Smooth muscle cell (in vitro differentiated cells): ENCODE measurements at regions not wholly inside any gene's neighbourhood (a gene's known extent, or its start where the extent isn't known, plus 50 kb on each side); places are given as distances from the start of the nearest gene placed in this dataset.

Experiments
- DNase-seq: peaks from one replicate; lab custom pipeline; 2025; ENCODE audit not compliant: unreplicated experiment; lab: John Stamatoyannopoulos, UW
- H2AFZ ChIP-seq: fragments of 200-600 bp; sonication (generic); 2 replicates; pipeline ENCODE4 v1.6.0; 2016; ENCODE audit warnings: antibody characterized with exemption, low read depth, mild to moderate bottlenecking
- H3F3A ChIP-seq: fragments of 200-600 bp; sonication (generic); 2 replicates; pipeline ENCODE4 v1.6.0; 2017; ENCODE audit warnings: antibody characterized with exemption, low read depth
- H3K27ac ChIP-seq: fragments of 200-600 bp; sonication (generic); 2 replicates; pipeline ENCODE4 v1.5.1; 2016; ENCODE audit warnings: low read depth, mild to moderate bottlenecking
- H3K27me3 ChIP-seq: fragments of 200-600 bp; sonication (generic); 2 replicates; pipeline ENCODE4 v1.6.1; 2016; ENCODE audit warnings: low read depth, mild to moderate bottlenecking
- H3K36me3 ChIP-seq: fragments of 200-600 bp; sonication (generic); 2 replicates; pipeline ENCODE4 v1.5.1; 2016; ENCODE audit warnings: low read depth
- H3K4me1 ChIP-seq: fragments of 200-600 bp; sonication (generic); 2 replicates; pipeline ENCODE4 v1.5.1; 2016; ENCODE audit warnings: low read depth
- H3K4me2 ChIP-seq: fragments of 200-600 bp; sonication (generic); 2 replicates; pipeline ENCODE4 v1.6.0; 2016; ENCODE audit warnings: mild to moderate bottlenecking
- H3K4me3 ChIP-seq: fragments of 200-600 bp; sonication (generic); 2 replicates; pipeline ENCODE4 v1.5.1; 2016; ENCODE audit warnings: mild to moderate bottlenecking
- H3K79me2 ChIP-seq: fragments of 200-600 bp; sonication (generic); 2 replicates; pipeline ENCODE4 v1.6.0; 2016; ENCODE audit warnings: low read depth, mild to moderate bottlenecking
- H3K9ac ChIP-seq: fragments of 200-600 bp; sonication (generic); 2 replicates; pipeline ENCODE4 v1.6.0; 2016; ENCODE audit warnings: low read depth
- H3K9me3 ChIP-seq: fragments of 200-600 bp; sonication (generic); replicated peaks from 2 replicates; pipeline ENCODE4 v1.5.1; 2016; ENCODE audit warnings: low read depth
- H4K20me1 ChIP-seq: fragments of 200-600 bp; sonication (generic); 2 replicates; pipeline ENCODE4 v1.6.0; 2016; ENCODE audit warnings: low read depth
- WGBS: methylation state at CpG from one replicate; pipeline ENCODE4 v1.1.7; 2016; ENCODE audit warnings: low lambda C conversion rate; 5-methylcytosine and 5-hydroxymethylcytosine counted together
- TF ChIP-seq, protein P1 (sequence below): fragments of 200-600 bp; sonication (generic); IDR thresholded peaks from 2 replicates; pipeline ENCODE4 v1.5.1; 2017; ENCODE audit warnings: borderline replicate concordance, mild to moderate bottlenecking, antibody characterized with exemption; ENCODE audit not compliant: insufficient read depth, poor library complexity, severe bottlenecking

DNA sequence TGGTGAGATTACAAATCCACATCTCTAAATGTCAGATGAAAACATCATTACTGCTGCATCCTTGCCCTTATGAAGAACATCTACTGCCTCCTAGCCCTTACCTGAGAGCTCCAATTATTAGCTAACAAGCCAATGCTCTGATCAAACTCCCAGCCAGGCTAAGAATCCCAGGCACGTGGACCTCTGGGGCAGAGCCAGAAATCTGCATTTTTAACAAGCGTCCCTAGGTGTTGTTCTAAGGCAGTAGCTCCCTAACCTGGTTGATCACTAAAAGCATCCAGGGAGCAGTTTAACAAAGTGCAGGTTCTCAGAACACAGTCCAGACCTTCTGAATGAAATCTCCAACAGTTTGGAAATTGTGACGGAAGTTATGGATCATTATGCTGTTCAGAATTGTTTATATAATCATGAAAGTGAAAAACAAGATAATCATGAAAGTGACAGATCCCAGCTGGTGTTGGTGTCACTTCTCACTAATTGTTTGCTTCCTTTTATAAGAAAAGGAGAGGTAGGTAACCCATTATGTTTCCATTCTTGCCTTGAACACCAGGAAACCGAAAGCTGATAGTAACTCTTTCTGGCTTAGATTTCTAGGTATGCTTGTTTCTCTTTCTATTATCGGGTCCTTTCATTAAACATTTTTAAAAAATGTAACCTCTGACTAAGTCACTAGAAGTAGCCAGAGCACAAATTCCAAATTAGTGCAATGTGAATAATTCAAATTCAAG is 216.5 kb upstream of the NR4A3 start:
- no peaks in the 10 kb centered on the region for H3K9me3 ChIP-seq
- H2AFZ ChIP-seq = no peak overlapping the region
- H3F3A ChIP-seq = no peaks in the 10 kb centered on the region
- no peaks in the 10 kb centered on the region for H3K79me2 ChIP-seq
- peaks cover 4% of the 10 kb centered on the region for H3K27me3 ChIP-seq
- H3K4me3 ChIP-seq = no peak overlapping the region
- TF ChIP-seq, protein P1, sequence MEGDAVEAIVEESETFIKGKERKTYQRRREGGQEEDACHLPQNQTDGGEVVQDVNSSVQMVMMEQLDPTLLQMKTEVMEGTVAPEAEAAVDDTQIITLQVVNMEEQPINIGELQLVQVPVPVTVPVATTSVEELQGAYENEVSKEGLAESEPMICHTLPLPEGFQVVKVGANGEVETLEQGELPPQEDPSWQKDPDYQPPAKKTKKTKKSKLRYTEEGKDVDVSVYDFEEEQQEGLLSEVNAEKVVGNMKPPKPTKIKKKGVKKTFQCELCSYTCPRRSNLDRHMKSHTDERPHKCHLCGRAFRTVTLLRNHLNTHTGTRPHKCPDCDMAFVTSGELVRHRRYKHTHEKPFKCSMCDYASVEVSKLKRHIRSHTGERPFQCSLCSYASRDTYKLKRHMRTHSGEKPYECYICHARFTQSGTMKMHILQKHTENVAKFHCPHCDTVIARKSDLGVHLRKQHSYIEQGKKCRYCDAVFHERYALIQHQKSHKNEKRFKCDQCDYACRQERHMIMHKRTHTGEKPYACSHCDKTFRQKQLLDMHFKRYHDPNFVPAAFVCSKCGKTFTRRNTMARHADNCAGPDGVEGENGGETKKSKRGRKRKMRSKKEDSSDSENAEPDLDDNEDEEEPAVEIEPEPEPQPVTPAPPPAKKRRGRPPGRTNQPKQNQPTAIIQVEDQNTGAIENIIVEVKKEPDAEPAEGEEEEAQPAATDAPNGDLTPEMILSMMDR = no peak
- no peaks in the 10 kb centered on the region for H3K36me3 ChIP-seq
- H4K20me1 ChIP-seq = no peaks in the 10 kb centered on the region
- no peaks in the 10 kb centered on the region for H3K4me1 ChIP-seq
- DNase-seq = no peak
- no peak overlapping the region for H3K4me2 ChIP-seq
- 70% methylated on average over 5 of the region's 5 CpGs for WGBS
- no peak overlapping the region for H3K9ac ChIP-seq
- no peak overlapping the region for H3K27ac ChIP-seq

DNA sequence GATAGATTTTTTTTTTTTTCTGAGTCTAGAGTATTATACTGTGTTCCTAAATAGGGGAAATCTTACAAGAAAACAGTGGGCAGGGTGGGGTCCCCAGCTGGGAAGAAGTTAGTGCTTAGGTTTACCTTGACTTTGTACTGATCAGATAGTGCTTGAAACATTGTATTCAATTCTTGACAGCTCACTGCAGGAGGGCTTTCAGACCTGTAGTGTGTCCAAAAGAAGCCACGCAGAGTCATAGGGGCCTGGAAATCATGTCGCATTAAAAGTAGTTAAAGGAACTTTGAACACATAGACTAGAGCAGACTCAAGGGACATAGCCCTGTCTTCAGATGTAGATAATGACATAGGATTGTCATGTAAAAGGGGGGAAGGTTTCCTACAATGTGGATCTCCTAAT is 215.4 kb upstream of the NR4A3 start:
- TF ChIP-seq, protein P1 = no peak
- Histone ChIP-seq H3K9me3 (no peaks in the 10 kb centered on the region), H3K27me3 (peaks cover 4% of the 10 kb centered on the region), H3K27ac (no peak overlapping the region), H3K4me3 (no peak overlapping the region), H2AFZ (no peak overlapping the region), H3K36me3 (no peaks in the 10 kb centered on the region), H3K79me2 (no peaks in the 10 kb centered on the region), H3K9ac (no peak overlapping the region), H4K20me1 (no peaks in the 10 kb centered on the region), H3K4me2 (no peak overlapping the region), H3F3A (no peaks in the 10 kb centered on the region), H3K4me1 (no peaks in the 10 kb centered on the region)
- DNase-seq = no peak
- 87% methylated on average over 2 of the region's 2 CpGs for WGBS

DNA sequence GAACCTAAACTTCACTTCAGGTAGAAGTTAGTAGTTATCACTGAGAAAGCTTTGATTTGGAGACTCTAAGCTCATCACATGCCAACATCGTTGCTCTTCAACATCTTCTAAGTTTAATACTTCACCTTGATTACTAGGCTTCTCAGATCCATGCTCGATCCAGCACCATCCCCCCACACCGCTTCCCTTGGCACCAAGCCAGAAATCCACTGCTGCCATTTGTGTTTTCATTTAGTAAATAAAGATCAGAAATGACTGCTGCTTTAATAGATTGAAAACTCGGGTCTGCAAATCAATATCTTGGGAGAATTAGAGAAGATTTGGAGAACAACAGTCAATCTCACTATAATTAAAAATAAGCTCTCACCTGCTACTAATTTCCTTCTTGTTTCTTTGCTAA is 214.7 kb upstream of the NR4A3 start:
- Histone ChIP-seq H3K4me2 (no peak overlapping the region), H4K20me1 (no peaks in the 10 kb centered on the region), H3K79me2 (no peaks in the 10 kb centered on the region), H3K4me1 (no peaks in the 10 kb centered on the region), H3K9me3 (no peaks in the 10 kb centered on the region), H3F3A (no peaks in the 10 kb centered on the region), H3K36me3 (no peaks in the 10 kb centered on the region), H3K27me3 (peaks cover 4% of the 10 kb centered on the region), H2AFZ (no peak overlapping the region), H3K9ac (no peak overlapping the region), H3K27ac (no peak overlapping the region), H3K4me3 (no peak overlapping the region)
- 72% methylated on average over 4 of the region's 4 CpGs for WGBS
- DNase-seq = no peak
- TF ChIP-seq, protein P1 = no peak

DNA sequence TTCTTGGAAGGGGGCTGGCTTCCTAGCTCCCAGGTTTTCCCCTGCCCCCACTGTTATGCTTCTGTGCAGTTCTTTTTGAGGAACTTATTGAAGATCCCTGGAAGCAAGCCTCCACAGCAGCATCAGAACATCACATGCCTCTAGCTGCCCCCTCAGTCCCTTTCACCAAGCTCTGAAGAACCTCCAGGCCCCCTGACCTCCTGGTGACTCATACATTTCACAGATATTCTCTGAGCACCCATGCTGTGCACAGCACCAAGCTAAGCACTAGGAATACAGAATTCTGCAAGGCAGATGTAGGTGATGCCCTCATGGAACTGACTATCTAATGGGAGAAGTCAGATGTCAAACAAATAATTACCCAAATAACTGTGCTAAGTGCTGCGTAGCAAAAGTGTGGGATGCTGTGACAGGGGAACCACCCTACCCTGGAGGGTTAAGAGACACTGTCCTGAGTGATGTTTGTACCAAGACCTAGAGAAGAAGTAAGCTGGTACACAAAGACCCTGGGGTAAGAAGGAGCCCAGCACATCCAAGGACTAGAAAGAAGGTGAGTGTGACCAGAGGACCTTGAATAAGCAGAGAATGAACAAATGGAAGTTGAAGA is 213.7 kb upstream of the NR4A3 start:
- no peaks in the 10 kb centered on the region for H3F3A ChIP-seq
- H3K36me3 ChIP-seq = no peaks in the 10 kb centered on the region
- WGBS = 96% methylated on average over 1 of the region's 1 CpG
- H2AFZ ChIP-seq = no peak overlapping the region
- H3K9ac ChIP-seq = no peak overlapping the region
- H3K27ac ChIP-seq = no peak overlapping the region
- DNase-seq = no peak
- H3K9me3 ChIP-seq = no peaks in the 10 kb centered on the region
- TF ChIP-seq, protein P1 = no peak
- peaks cover 4% of the 10 kb centered on the region for H3K27me3 ChIP-seq
- H3K4me1 ChIP-seq = no peaks in the 10 kb centered on the region
- no peaks in the 10 kb centered on the region for H4K20me1 ChIP-seq
- H3K79me2 ChIP-seq = no peaks in the 10 kb centered on the region
- no peak overlapping the region for H3K4me2 ChIP-seq
- H3K4me3 ChIP-seq = no peak overlapping the region
